GM23338 (cell line): ENCODE measurements at regions not wholly inside any gene's neighbourhood (a gene's known extent, or its start where the extent isn't known, plus 50 kb on each side); places are given as distances from the start of the nearest gene placed in this dataset.

ENCODE experiments used
- ATAC-seq: fragments of 200-7000 bp; cut with Tn5 transposase; 3 replicates; pipeline ENCODE4 v1.9.1; 2020
- DNase-seq: peaks from one replicate; pipeline ENCODE4 v3.0.0-alpha.2; 2015; ENCODE audit warnings: low spot score
- H2AFZ ChIP-seq: fragments of 200-600 bp; sonication (generic); 2 replicates; pipeline ENCODE4 v1.8.0; 2016; ENCODE audit warnings: antibody characterized with exemption, mild to moderate bottlenecking, moderate library complexity
- H3F3A ChIP-seq: fragments of 200-600 bp; sonication (generic); replicated peaks from 2 replicates; pipeline ENCODE4 v1.8.0; 2017; ENCODE audit warnings: antibody characterized with exemption, mixed run types, low read depth
- H3K27ac ChIP-seq: fragments of 200-600 bp; sonication (generic); 2 replicates; pipeline ENCODE4 v1.6.1; 2016; ENCODE audit warnings: low read depth
- H3K27me3 ChIP-seq: fragments of 200-600 bp; sonication (generic); 2 replicates; pipeline ENCODE4 v1.8.0; 2016; ENCODE audit warnings: mild to moderate bottlenecking, mixed run types, moderate library complexity; ENCODE audit not compliant: insufficient read depth
- H3K36me3 ChIP-seq: fragments of 200-600 bp; sonication (generic); 2 replicates; pipeline ENCODE4 v1.8.0; 2016; ENCODE audit warnings: mild to moderate bottlenecking; ENCODE audit not compliant: insufficient read depth
- H3K4me1 ChIP-seq: fragments of 200-600 bp; sonication (generic); 2 replicates; pipeline ENCODE4 v1.8.0; 2016; ENCODE audit warnings: mild to moderate bottlenecking, moderate library complexity; ENCODE audit not compliant: insufficient read depth
- H3K4me2 ChIP-seq: fragments of 200-600 bp; sonication (generic); 2 replicates; pipeline ENCODE4 v1.7.1; 2017; ENCODE audit warnings: mixed run types
- H3K4me3 ChIP-seq: fragments of 200-600 bp; sonication (generic); 2 replicates; pipeline ENCODE4 v1.6.1; 2016; ENCODE audit warnings: mixed run types
- H3K79me2 ChIP-seq: fragments of 200-600 bp; sonication (generic); replicated peaks from 2 replicates; pipeline ENCODE4 v1.8.0; 2017; ENCODE audit warnings: mild to moderate bottlenecking; ENCODE audit not compliant: insufficient read depth
- H3K9me2 ChIP-seq: fragments of 200-600 bp; sonication (generic); 2 replicates; pipeline ENCODE4 v1.8.0; 2017; ENCODE audit not compliant: insufficient read depth
- H4K20me1 ChIP-seq: fragments of 200-600 bp; sonication (generic); replicated peaks from 2 replicates; pipeline ENCODE4 v1.8.0; 2017; ENCODE audit warnings: mild to moderate bottlenecking; ENCODE audit not compliant: insufficient read depth
- H3K27ac Mint-ChIP-seq: 2 replicates; pipeline ENCODE4 v1.8.0; 2020; ENCODE audit warnings: inconsistent platforms, mild to moderate bottlenecking, moderate library complexity, mixed read lengths
- H3K27me3 Mint-ChIP-seq: 3 replicates; pipeline ENCODE4 v1.8.0; 2022; ENCODE audit warnings: low read depth, mild to moderate bottlenecking, moderate library complexity, mixed read lengths, inconsistent platforms; ENCODE audit not compliant: insufficient read depth, poor library complexity
- H3K36me3 Mint-ChIP-seq: 3 replicates; pipeline ENCODE4 v1.8.0; 2021; ENCODE audit warnings: low read depth, mild to moderate bottlenecking, inconsistent platforms, moderate library complexity, mixed read lengths
- H3K4me1 Mint-ChIP-seq: 3 replicates; pipeline ENCODE4 v1.8.0; 2020; ENCODE audit warnings: mild to moderate bottlenecking, inconsistent platforms, mixed read lengths
- H3K4me3 Mint-ChIP-seq: 3 replicates; pipeline ENCODE4 v1.8.0; 2021; ENCODE audit warnings: moderate library complexity, mild to moderate bottlenecking, inconsistent platforms, mixed read lengths
- H3K9me3 Mint-ChIP-seq: 3 replicates; pipeline ENCODE4 v1.8.0; 2020; ENCODE audit warnings: moderate library complexity, mild to moderate bottlenecking, inconsistent platforms, mixed read lengths
- EZH2 ChIP-seq: fragments of 200-600 bp; sonication (generic); IDR thresholded peaks from one replicate; pipeline ENCODE4 v1.8.0; 2017; ENCODE audit warnings: antibody characterized with exemption, mild to moderate bottlenecking, low read depth; ENCODE audit not compliant: unreplicated experiment
- EZH2phosphoT487 ChIP-seq: fragments of 200-600 bp; sonication (generic); IDR thresholded peaks from one replicate; pipeline ENCODE4 v1.8.1; 2018; ENCODE audit warnings: antibody characterized with exemption; ENCODE audit not compliant: unreplicated experiment
- JUNB ChIP-seq: IDR thresholded peaks from one replicate; pipeline ENCODE4 v1.6.1; 2016; ENCODE audit warnings: antibody characterized with exemption; ENCODE audit not compliant: unreplicated experiment
- ZNF114 ChIP-seq: fragments of 250-450 bp; sonication (Bioruptor Pico); IDR thresholded peaks from 2 replicates; pipeline ENCODE4 v1.5.0; 2020; ENCODE audit warnings: mild to moderate bottlenecking, moderate library complexity
- ZNF331 ChIP-seq: fragments of 250-450 bp; sonication (Bioruptor Pico); IDR thresholded peaks from 2 replicates; pipeline ENCODE4 v1.5.0; 2020; ENCODE audit warnings: low read depth, mild to moderate bottlenecking, moderate library complexity
- ZNF462 ChIP-seq: fragments of 250-450 bp; sonication (Bioruptor Pico); IDR thresholded peaks from 2 replicates; pipeline ENCODE4 v1.5.0; 2020; ENCODE audit warnings: mild to moderate bottlenecking, moderate library complexity
- TF ChIP-seq, protein P1 (sequence below): IDR thresholded peaks from one replicate; pipeline ENCODE4 v1.6.1; 2018; ENCODE audit warnings: antibody characterized with exemption; ENCODE audit not compliant: unreplicated experiment

- H3K4me3 ChIP-seq: no peak overlapping the region
- H2AFZ ChIP-seq: no peak overlapping the region
- H3K27me3 ChIP-seq: no peaks in the 10 kb centered on the region
- H3K27ac ChIP-seq: no peak overlapping the region
- DNase-seq (no peak), ATAC-seq (no peak)
- Mint-ChIP-seq H3K4me1 (peaks cover 22% of the 10 kb centered on the region), H3K27me3 (peaks cover 3% of the 10 kb centered on the region), H3K27ac (no peak overlapping the region), H3K36me3 (no peaks in the 10 kb centered on the region), H3K4me3 (no peak overlapping the region), H3K9me3 (no peaks in the 10 kb centered on the region; the same call in 2 of the 3 replicates)
- no peaks in the 10 kb centered on the region for H3K9me2 ChIP-seq
- no peaks in the 10 kb centered on the region for H3K79me2 ChIP-seq
- peaks cover 20% of the 10 kb centered on the region for H3K4me1 ChIP-seq
- H3F3A ChIP-seq: no peaks in the 10 kb centered on the region
- H4K20me1 ChIP-seq: no peaks in the 10 kb centered on the region
- no peak for TF ChIP-seq JUNB
- no peak for TF ChIP-seq EZH2
- no peak for TF ChIP-seq ZNF114 (CRISPR knock-in tag)
- TF ChIP-seq ZNF462 (CRISPR knock-in tag): no peak
- TF ChIP-seq, protein P1, sequence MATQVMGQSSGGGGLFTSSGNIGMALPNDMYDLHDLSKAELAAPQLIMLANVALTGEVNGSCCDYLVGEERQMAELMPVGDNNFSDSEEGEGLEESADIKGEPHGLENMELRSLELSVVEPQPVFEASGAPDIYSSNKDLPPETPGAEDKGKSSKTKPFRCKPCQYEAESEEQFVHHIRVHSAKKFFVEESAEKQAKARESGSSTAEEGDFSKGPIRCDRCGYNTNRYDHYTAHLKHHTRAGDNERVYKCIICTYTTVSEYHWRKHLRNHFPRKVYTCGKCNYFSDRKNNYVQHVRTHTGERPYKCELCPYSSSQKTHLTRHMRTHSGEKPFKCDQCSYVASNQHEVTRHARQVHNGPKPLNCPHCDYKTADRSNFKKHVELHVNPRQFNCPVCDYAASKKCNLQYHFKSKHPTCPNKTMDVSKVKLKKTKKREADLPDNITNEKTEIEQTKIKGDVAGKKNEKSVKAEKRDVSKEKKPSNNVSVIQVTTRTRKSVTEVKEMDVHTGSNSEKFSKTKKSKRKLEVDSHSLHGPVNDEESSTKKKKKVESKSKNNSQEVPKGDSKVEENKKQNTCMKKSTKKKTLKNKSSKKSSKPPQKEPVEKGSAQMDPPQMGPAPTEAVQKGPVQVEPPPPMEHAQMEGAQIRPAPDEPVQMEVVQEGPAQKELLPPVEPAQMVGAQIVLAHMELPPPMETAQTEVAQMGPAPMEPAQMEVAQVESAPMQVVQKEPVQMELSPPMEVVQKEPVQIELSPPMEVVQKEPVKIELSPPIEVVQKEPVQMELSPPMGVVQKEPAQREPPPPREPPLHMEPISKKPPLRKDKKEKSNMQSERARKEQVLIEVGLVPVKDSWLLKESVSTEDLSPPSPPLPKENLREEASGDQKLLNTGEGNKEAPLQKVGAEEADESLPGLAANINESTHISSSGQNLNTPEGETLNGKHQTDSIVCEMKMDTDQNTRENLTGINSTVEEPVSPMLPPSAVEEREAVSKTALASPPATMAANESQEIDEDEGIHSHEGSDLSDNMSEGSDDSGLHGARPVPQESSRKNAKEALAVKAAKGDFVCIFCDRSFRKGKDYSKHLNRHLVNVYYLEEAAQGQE: no peak
- no peak for TF ChIP-seq EZH2phosphoT487
- TF ChIP-seq ZNF331 (CRISPR knock-in tag): no peak
- H3K36me3 ChIP-seq: no peaks in the 10 kb centered on the region
- no peak overlapping the region for H3K4me2 ChIP-seq
These were observed 108.3 kb upstream of the FRMD4B start for GRCh38 chr3:69494185-69494584.
